ENCODE measurements at regions not wholly inside any gene's neighbourhood (a gene's known extent, or its start where the extent isn't known, plus 50 kb on each side); places are given as distances from the start of the nearest gene placed in this dataset.

GRCh38 chr14:61226015-61226654, 55.0 kb downstream of the TMEM30B start:
- no peak for DNase-seq

GRCh38 chr14:61225344-61225743, 55.8 kb downstream of the TMEM30B start:
- DNase-seq = no peak

GRCh38 chr14:61223552-61223951, 57.6 kb downstream of the TMEM30B start:
- no peak for DNase-seq

- no peak for DNase-seq
Observed at GRCh38 chr14:61222388-61222787, 58.8 kb downstream of the TMEM30B start.

GRCh38 chr14:61221906-61222305, 59.2 kb downstream of the TMEM30B start:
- peak; percentile 57 for DNase-seq

- DNase-seq = no peak
Observed at GRCh38 chr14:61219673-61220072, 61.5 kb downstream of the TMEM30B start.

GRCh38 chr14:61219256-61219655, 61.9 kb downstream of the TMEM30B start:
- DNase-seq = no peak

- no peak for DNase-seq
Observed at GRCh38 chr14:61218767-61219166, 62.4 kb downstream of the TMEM30B start.

GRCh38 chr14:61218157-61218556, 63.0 kb downstream of the TMEM30B start:
- DNase-seq = no peak

- no peak for DNase-seq
Observed at GRCh38 chr14:61217516-61217915, 63.6 kb downstream of the TMEM30B start.

- DNase-seq = no peak
Observed at GRCh38 chr14:61215222-61216020, 65.7 kb downstream of the TMEM30B start.

- no peak for DNase-seq
Observed at GRCh38 chr14:61213920-61214319, 67.2 kb downstream of the TMEM30B start.

- DNase-seq = no peak
Observed at GRCh38 chr14:61213191-61213621, 67.9 kb downstream of the TMEM30B start.

GRCh38 chr14:61212546-61212945, 68.6 kb downstream of the TMEM30B start:
- DNase-seq = no peak

- DNase-seq = peak; percentile 99
Observed at GRCh38 chr14:61211476-61212255, 69.5 kb downstream of the TMEM30B start.

- DNase-seq = peak; percentile 100
Observed at GRCh38 chr14:61203081-61203753, 77.9 kb downstream of the TMEM30B start.

- DNase-seq = no peak
Observed at GRCh38 chr14:61202124-61202523, 79.0 kb downstream of the TMEM30B start.

GRCh38 chr14:61201171-61201570, 80.0 kb downstream of the TMEM30B start:
- no peak for DNase-seq

- DNase-seq = no peak
Observed at GRCh38 chr14:61197416-61197815, 83.7 kb downstream of the TMEM30B start.

- no peak for DNase-seq
Observed at GRCh38 chr14:61196792-61197191, 84.3 kb downstream of the TMEM30B start.

GRCh38 chr14:61196034-61196433, 85.1 kb downstream of the TMEM30B start:
- DNase-seq = no peak

GRCh38 chr14:61193476-61193875, 87.7 kb downstream of the TMEM30B start:
- DNase-seq = no peak

- DNase-seq = no peak
Observed at GRCh38 chr14:61192989-61193388, 88.1 kb downstream of the TMEM30B start.
